MM.1S (cell line): ENCODE measurements at regions not wholly inside any gene's neighbourhood (a gene's known extent, or its start where the extent isn't known, plus 50 kb on each side); places are given as distances from the start of the nearest gene placed in this dataset.

Source experiments
- CTCF ChIP-seq: fragments of 300-600 bp; sonication (generic); IDR thresholded peaks from 2 replicates; pipeline ENCODE4 v1.5.1; 2016; ENCODE audit warnings: antibody characterized with exemption, low read length, mixed read lengths
- EZH2 ChIP-seq: fragments of 300-600 bp; sonication (generic); optimal IDR thresholded peaks from 2 replicates; pipeline ENCODE3; 2017; ENCODE audit warnings: low read depth, mild to moderate bottlenecking, antibody characterized with exemption, low read length, mixed read lengths
- EZH2phosphoT487 ChIP-seq: fragments of 300-600 bp; sonication (generic); IDR thresholded peaks from 2 replicates; pipeline ENCODE4 v1.6.1; 2018; ENCODE audit warnings: antibody characterized with exemption, low read length

GRCh38 chr15:37377428-37377827, 277.1 kb upstream of the MEIS2 start:
- no peak for TF ChIP-seq CTCF
- no peak for TF ChIP-seq EZH2
- no peak for TF ChIP-seq EZH2phosphoT487
